ENCODE measurements at regions not wholly inside any gene's neighbourhood (a gene's known extent, or its start where the extent isn't known, plus 50 kb on each side); places are given as distances from the start of the nearest gene placed in this dataset.

GRCh38 chr6:167653561-167653960 lies 173.2 kb upstream of the AFDN start:
- no peak overlapping the region for H2BK120ac ChIP-seq (ENCODE audit: insufficient read depth, low read length, poor library complexity)
- H2BK5ac ChIP-seq (ENCODE audit: low read depth, low read length, poor library complexity) = no peak overlapping the region
- DNase-seq = no peak
- H3K4ac ChIP-seq (ENCODE audit: low read depth, low read length) = no peak overlapping the region
- H3K4me1 ChIP-seq (ENCODE audit: control insufficient read depth in 1 of 2, insufficient read depth in 2 of 2, low read length in 2 of 2) = peaks cover 0 to 4% of the 10 kb centered on the region in 2 experiments
- no peak overlapping the region for H3K18ac ChIP-seq (ENCODE audit: low read length)
- H3K23ac ChIP-seq (ENCODE audit: low read length) = no peak overlapping the region
- no peak overlapping the region for H3K4me3 ChIP-seq (ENCODE audit: low read depth, low read length)
- H2BK12ac ChIP-seq (ENCODE audit: low read length) = no peak overlapping the region
- H3K9me3 ChIP-seq (ENCODE audit: insufficient read depth, low read depth, low read length) = peaks cover 14% of the 10 kb centered on the region
- no peak overlapping the region for H3K4me2 ChIP-seq (ENCODE audit: low read length)
- H2AFZ ChIP-seq (ENCODE audit: insufficient read depth, low read length, poor library complexity) = no peak overlapping the region
- no peak overlapping the region for H4K91ac ChIP-seq (ENCODE audit: low read depth, low read length)
- no peaks in the 10 kb centered on the region for H3K36me3 ChIP-seq (ENCODE audit: control insufficient read depth in 1 of 2, insufficient read depth in 2 of 2, low read length in 2 of 2)
- H3K79me2 ChIP-seq (ENCODE audit: control insufficient read depth, insufficient read depth, low read length, poor library complexity) = no peaks in the 10 kb centered on the region
- H3K79me1 ChIP-seq (ENCODE audit: low read length) = no peaks in the 10 kb centered on the region
- no peaks in the 10 kb centered on the region for H3K27me3 ChIP-seq (ENCODE audit: insufficient read depth, low read length)
- no peak overlapping the region for H4K8ac ChIP-seq (ENCODE audit: low read depth, low read length)
- no peak overlapping the region for H3K14ac ChIP-seq (ENCODE audit: low read length)
- H2AK5ac ChIP-seq (ENCODE audit: low read length) = no peak overlapping the region
- H3K27ac ChIP-seq (ENCODE audit: low read depth, low read length) = no peak overlapping the region
- WGBS (ENCODE audit: extremely low coverage, insufficient coverage, insufficient read length) = no CpG with 5 or more reads among the region's 23 CpGs
- no peak overlapping the region for H3K9ac ChIP-seq (ENCODE audit: low read length)
- H4K12ac ChIP-seq (ENCODE audit: low read depth, low read length) = no peak overlapping the region

- no peak for DNase-seq
- H3K23ac ChIP-seq (ENCODE audit: low read length) = no peak overlapping the region
- H3K27ac ChIP-seq (ENCODE audit: low read depth, low read length) = no peak overlapping the region
- no peak overlapping the region for H2AFZ ChIP-seq (ENCODE audit: insufficient read depth, low read length, poor library complexity)
- no peak overlapping the region for H4K8ac ChIP-seq (ENCODE audit: low read depth, low read length)
- H3K9ac ChIP-seq (ENCODE audit: low read length) = no peak overlapping the region
- no peak overlapping the region for H3K4me3 ChIP-seq (ENCODE audit: low read depth, low read length)
- no peak overlapping the region for H4K12ac ChIP-seq (ENCODE audit: low read depth, low read length)
- no CpG with 5 or more reads among the region's 4 CpGs for WGBS (ENCODE audit: extremely low coverage, insufficient coverage, insufficient read length)
- no peaks in the 10 kb centered on the region for H3K36me3 ChIP-seq (ENCODE audit: control insufficient read depth in 1 of 2, insufficient read depth in 2 of 2, low read length in 2 of 2)
- no peak overlapping the region for H2BK120ac ChIP-seq (ENCODE audit: insufficient read depth, low read length, poor library complexity)
- H3K79me1 ChIP-seq (ENCODE audit: low read length) = no peaks in the 10 kb centered on the region
- no peak overlapping the region for H2BK12ac ChIP-seq (ENCODE audit: low read length)
- H3K18ac ChIP-seq (ENCODE audit: low read length) = no peak overlapping the region
- no peak overlapping the region for H3K14ac ChIP-seq (ENCODE audit: low read length)
- no peak overlapping the region for H3K4ac ChIP-seq (ENCODE audit: low read depth, low read length)
- H3K79me2 ChIP-seq (ENCODE audit: control insufficient read depth, insufficient read depth, low read length, poor library complexity) = no peaks in the 10 kb centered on the region
- no peak overlapping the region for H2BK5ac ChIP-seq (ENCODE audit: low read depth, low read length, poor library complexity)
- H3K27me3 ChIP-seq (ENCODE audit: insufficient read depth, low read length) = no peaks in the 10 kb centered on the region
- peaks cover 14% of the 10 kb centered on the region for H3K9me3 ChIP-seq (ENCODE audit: insufficient read depth, low read depth, low read length)
- H2AK5ac ChIP-seq (ENCODE audit: low read length) = no peak overlapping the region
- H3K4me1 ChIP-seq (ENCODE audit: control insufficient read depth in 1 of 2, insufficient read depth in 2 of 2, low read length in 2 of 2) = peaks cover 3 to 8% of the 10 kb centered on the region in 2 experiments
- no peak overlapping the region for H3K4me2 ChIP-seq (ENCODE audit: low read length)
- no peak overlapping the region for H4K91ac ChIP-seq (ENCODE audit: low read depth, low read length)
These were observed 172.3 kb upstream of the AFDN start for GRCh38 chr6:167654389-167654788.

- Histone ChIP-seq H2AK5ac (ENCODE audit: low read length) (no peak overlapping the region), H3K18ac (ENCODE audit: low read length) (no peak overlapping the region), H4K91ac (ENCODE audit: low read depth, low read length) (no peak overlapping the region), H3K14ac (ENCODE audit: low read length) (no peak overlapping the region), H3K4ac (ENCODE audit: low read depth, low read length) (no peak overlapping the region), H3K23ac (ENCODE audit: low read length) (no peak overlapping the region), H3K4me2 (ENCODE audit: low read length) (no peak overlapping the region), H3K27me3 (ENCODE audit: insufficient read depth, low read length) (no peaks in the 10 kb centered on the region), H3K4me3 (ENCODE audit: low read depth, low read length) (no peak overlapping the region), H3K9me3 (ENCODE audit: insufficient read depth, low read depth, low read length) (peaks cover 14% of the 10 kb centered on the region), H3K36me3 (ENCODE audit: control insufficient read depth in 1 of 2, insufficient read depth in 2 of 2, low read length in 2 of 2) (no peaks in the 10 kb centered on the region), H4K8ac (ENCODE audit: low read depth, low read length) (no peak overlapping the region), H2BK12ac (ENCODE audit: low read length) (no peak overlapping the region), H3K79me2 (ENCODE audit: control insufficient read depth, insufficient read depth, low read length, poor library complexity) (no peaks in the 10 kb centered on the region), H2BK120ac (ENCODE audit: insufficient read depth, low read length, poor library complexity) (no peak overlapping the region), H2AFZ (ENCODE audit: insufficient read depth, low read length, poor library complexity) (no peak overlapping the region), H4K12ac (ENCODE audit: low read depth, low read length) (no peak overlapping the region), H3K27ac (ENCODE audit: low read depth, low read length) (no peak overlapping the region), H3K4me1 (ENCODE audit: control insufficient read depth in 1 of 2, insufficient read depth in 2 of 2, low read length in 2 of 2) (peaks cover 3 to 8% of the 10 kb centered on the region in 2 experiments), H3K9ac (ENCODE audit: low read length) (no peak overlapping the region), H2BK5ac (ENCODE audit: low read depth, low read length, poor library complexity) (no peak overlapping the region), H3K79me1 (ENCODE audit: low read length) (no peaks in the 10 kb centered on the region)
- DNase-seq = no peak
- 100% methylated on average over 1 of the region's 4 CpGs for WGBS (ENCODE audit: extremely low coverage, insufficient coverage, insufficient read length)
These were observed 171.4 kb upstream of the AFDN start for GRCh38 chr6:167655174-167655821.

- Histone ChIP-seq H3K4ac (ENCODE audit: low read depth, low read length) (no peak overlapping the region), H3K9me3 (ENCODE audit: insufficient read depth, low read depth, low read length) (peaks cover 7% of the 10 kb centered on the region)
- peak; percentile 9 to 59 for DNase-seq
These were observed 168.6 kb upstream of the AFDN start for GRCh38 chr6:167658106-167658505.

More at GRCh38 chr6:167658106-167658505, 168.6 kb upstream of the AFDN start:
- Histone ChIP-seq H3K14ac (ENCODE audit: low read length) (no peak overlapping the region), H3K18ac (ENCODE audit: low read length) (no peak overlapping the region), H2BK12ac (ENCODE audit: low read length) (no peak overlapping the region), H3K23ac (ENCODE audit: low read length) (no peak overlapping the region), H3K79me2 (ENCODE audit: control insufficient read depth, insufficient read depth, low read length, poor library complexity) (no peaks in the 10 kb centered on the region), H2BK120ac (ENCODE audit: insufficient read depth, low read length, poor library complexity) (no peak overlapping the region), H3K9ac (ENCODE audit: low read length) (no peak overlapping the region), H3K4me2 (ENCODE audit: low read length) (no peak overlapping the region), H3K4me1 (ENCODE audit: control insufficient read depth in 1 of 2, insufficient read depth in 2 of 2, low read length in 2 of 2) (peaks cover 3 to 9% of the 10 kb centered on the region in 2 experiments), H3K79me1 (ENCODE audit: low read length) (no peaks in the 10 kb centered on the region), H3K4me3 (ENCODE audit: low read depth, low read length) (no peak overlapping the region), H3K27me3 (ENCODE audit: insufficient read depth, low read length) (no peaks in the 10 kb centered on the region), H2AK5ac (ENCODE audit: low read length) (no peak overlapping the region), H2BK5ac (ENCODE audit: low read depth, low read length, poor library complexity) (no peak overlapping the region), H2AFZ (ENCODE audit: insufficient read depth, low read length, poor library complexity) (no peak overlapping the region), H4K91ac (ENCODE audit: low read depth, low read length) (no peak overlapping the region), H3K36me3 (ENCODE audit: control insufficient read depth in 1 of 2, insufficient read depth in 2 of 2, low read length in 2 of 2) (no peaks in the 10 kb centered on the region), H4K8ac (ENCODE audit: low read depth, low read length) (no peak overlapping the region), H3K27ac (ENCODE audit: low read depth, low read length) (no peak overlapping the region), H4K12ac (ENCODE audit: low read depth, low read length) (no peak overlapping the region)
- WGBS (ENCODE audit: extremely low coverage, insufficient coverage, insufficient read length) = no CpG with 5 or more reads among the region's 5 CpGs
